K562 (cell line): ENCODE measurements at regions not wholly inside any gene's neighbourhood (a gene's known extent, or its start where the extent isn't known, plus 50 kb on each side); places are given as distances from the start of the nearest gene placed in this dataset.
A peak's percentile ranks its signal among the peaks of the same experiment; 100 is the strongest.

ENCODE experiments used
- CTCF ChIP-seq, 3 experiments: IDR thresholded peaks in 2 of 3; conservative IDR thresholded peaks in 1 of 3; 2 replicates each; pipeline ENCODE4 v1.5.1; 2011 to 2012; ENCODE audit warnings: low read length in 3 of 3, mild to moderate bottlenecking in 3 of 3, control low read depth in 2 of 3, improper control_type of control experiment in 1 of 3, inconsistent platforms in 1 of 3, low read depth in 1 of 3, mixed read lengths in 1 of 3, moderate library complexity in 1 of 3; ENCODE audit not compliant: insufficient read depth in 2 of 3
- HMBOX1 ChIP-seq: sonication (generic); IDR thresholded peaks from 2 replicates; pipeline ENCODE4 v1.6.1; 2016
- TAF9B ChIP-seq: fragments of 450-650 bp; IDR thresholded peaks from 2 replicates; pipeline ENCODE4 v1.6.1; 2018; ENCODE audit warnings: mild to moderate bottlenecking; ENCODE audit not compliant: partially characterized antibody
- ZBTB40 ChIP-seq, 2 experiments: fragments of 450-650 bp in 1 of 2; sonication (generic) in 1 of 2; formaldehyde crosslinking in 1 of 2; IDR thresholded peaks; 2 replicates each; pipeline versions ENCODE4 v1.7.1 to v1.9.0; 2016 to 2022; ENCODE audit warnings: inconsistent platforms in 1 of 2, mild to moderate bottlenecking in 1 of 2, missing genetic modification reagents in 1 of 2
- TF ChIP-seq, protein P1 (sequence below), 2 experiments: fragments of 450-650 bp; formaldehyde crosslinking in 1 of 2; IDR thresholded peaks; 2 replicates each; pipeline versions ENCODE4 v1.4.0 to v1.6.1; 2014 to 2020; ENCODE audit warnings: mild to moderate bottlenecking in 2 of 2, borderline replicate concordance in 1 of 2, low read depth in 1 of 2

DNA sequence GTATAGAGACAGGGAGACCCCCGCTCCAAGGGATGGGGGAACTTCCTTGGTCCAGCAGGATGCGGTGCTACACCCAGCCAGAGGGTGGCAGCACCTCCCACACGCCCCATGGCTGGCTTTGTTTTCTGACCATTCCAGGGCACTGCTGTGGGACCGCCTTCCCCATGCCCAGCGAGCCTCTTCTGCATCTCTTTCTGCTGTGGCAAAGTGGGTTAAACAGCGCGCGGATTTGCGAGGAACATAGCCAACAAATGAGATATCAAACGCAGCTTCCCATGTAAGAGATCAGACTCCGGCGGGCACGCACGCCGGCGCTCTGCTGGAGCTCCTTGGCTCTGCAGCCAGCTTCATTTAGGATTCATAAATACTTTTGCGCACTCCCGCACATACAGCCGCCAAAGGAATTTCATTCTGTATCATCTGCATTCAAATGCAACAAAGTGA, 485.8 kb upstream of the CADM1 start (continued):
- TF ChIP-seq, protein P1, sequence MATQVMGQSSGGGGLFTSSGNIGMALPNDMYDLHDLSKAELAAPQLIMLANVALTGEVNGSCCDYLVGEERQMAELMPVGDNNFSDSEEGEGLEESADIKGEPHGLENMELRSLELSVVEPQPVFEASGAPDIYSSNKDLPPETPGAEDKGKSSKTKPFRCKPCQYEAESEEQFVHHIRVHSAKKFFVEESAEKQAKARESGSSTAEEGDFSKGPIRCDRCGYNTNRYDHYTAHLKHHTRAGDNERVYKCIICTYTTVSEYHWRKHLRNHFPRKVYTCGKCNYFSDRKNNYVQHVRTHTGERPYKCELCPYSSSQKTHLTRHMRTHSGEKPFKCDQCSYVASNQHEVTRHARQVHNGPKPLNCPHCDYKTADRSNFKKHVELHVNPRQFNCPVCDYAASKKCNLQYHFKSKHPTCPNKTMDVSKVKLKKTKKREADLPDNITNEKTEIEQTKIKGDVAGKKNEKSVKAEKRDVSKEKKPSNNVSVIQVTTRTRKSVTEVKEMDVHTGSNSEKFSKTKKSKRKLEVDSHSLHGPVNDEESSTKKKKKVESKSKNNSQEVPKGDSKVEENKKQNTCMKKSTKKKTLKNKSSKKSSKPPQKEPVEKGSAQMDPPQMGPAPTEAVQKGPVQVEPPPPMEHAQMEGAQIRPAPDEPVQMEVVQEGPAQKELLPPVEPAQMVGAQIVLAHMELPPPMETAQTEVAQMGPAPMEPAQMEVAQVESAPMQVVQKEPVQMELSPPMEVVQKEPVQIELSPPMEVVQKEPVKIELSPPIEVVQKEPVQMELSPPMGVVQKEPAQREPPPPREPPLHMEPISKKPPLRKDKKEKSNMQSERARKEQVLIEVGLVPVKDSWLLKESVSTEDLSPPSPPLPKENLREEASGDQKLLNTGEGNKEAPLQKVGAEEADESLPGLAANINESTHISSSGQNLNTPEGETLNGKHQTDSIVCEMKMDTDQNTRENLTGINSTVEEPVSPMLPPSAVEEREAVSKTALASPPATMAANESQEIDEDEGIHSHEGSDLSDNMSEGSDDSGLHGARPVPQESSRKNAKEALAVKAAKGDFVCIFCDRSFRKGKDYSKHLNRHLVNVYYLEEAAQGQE (IDR thresholded peaks at IDR 0.05; ENCODE audit: borderline replicate concordance) = peak; percentile 21; the same call in 1 of the 2 replicates
- TF ChIP-seq, protein P1 (CRISPR knock-in tag; IDR thresholded peaks at IDR 0.05; ENCODE audit: low read depth) = no peak
- TF ChIP-seq ZBTB40 (IDR thresholded peaks at IDR 0.05) = no peak
- TF ChIP-seq ZBTB40 (CRISPR knock-in tag; IDR thresholded peaks at IDR 0.05) = no peak
- TF ChIP-seq TAF9B = no peak
- no peak for TF ChIP-seq HMBOX1
- TF ChIP-seq CTCF (IDR thresholded peaks at IDR 0.05 in 2 of 3, conservative IDR thresholded peaks at IDR 0.05 in 1 of 3; ENCODE audit: insufficient read depth in 2 of 3, low read depth in 1 of 3, low read length in 3 of 3) = peak; percentile 69 to 86 (median 86)
